HepG2 (cell line): ENCODE measurements at regions not wholly inside any gene's neighbourhood (a gene's known extent, or its start where the extent isn't known, plus 50 kb on each side); places are given as distances from the start of the nearest gene placed in this dataset.

Source experiments
- BCL3 ChIP-seq: sonication (generic); formaldehyde crosslinking; IDR thresholded peaks from 2 replicates; pipeline ENCODE4 v1.5.1; 2020; ENCODE audit warnings: mild to moderate bottlenecking, missing genetic modification reagents, moderate library complexity
- CHD2 ChIP-seq: IDR thresholded peaks from 2 replicates; pipeline ENCODE4 v1.6.1; 2011; ENCODE audit warnings: low read depth, low read length, improper control_type of control experiment
- DNMT1 ChIP-seq: sonication (generic); formaldehyde crosslinking; IDR thresholded peaks from 2 replicates; pipeline ENCODE4 v1.5.1; 2020; ENCODE audit warnings: mild to moderate bottlenecking, missing genetic modification reagents
- ELF3 ChIP-seq: IDR thresholded peaks from 2 replicates; pipeline ENCODE4 v1.6.1; 2016; ENCODE audit warnings: missing genetic modification reagents, missing compliant biosample characterization
- FOXM1 ChIP-seq: sonication (generic); formaldehyde crosslinking; IDR thresholded peaks from 2 replicates; pipeline ENCODE4 v1.5.0; 2020; ENCODE audit warnings: missing genetic modification reagents
- FOXO1 ChIP-seq: sonication (generic); formaldehyde crosslinking; IDR thresholded peaks from 2 replicates; pipeline ENCODE4 v1.4.0; 2020; ENCODE audit warnings: missing genetic modification reagents
- HCFC1 ChIP-seq: fragments of 150-350 bp; IDR thresholded peaks from 2 replicates; pipeline ENCODE4 v1.6.1; 2014; ENCODE audit warnings: low read depth, low read length
- ISL2 ChIP-seq: sonication (generic); formaldehyde crosslinking; IDR thresholded peaks from 2 replicates; pipeline ENCODE4 v1.5.0; 2020; ENCODE audit warnings: missing genetic modification reagents
- KMT2B ChIP-seq: IDR thresholded peaks from 2 replicates; pipeline ENCODE4 v1.6.1; 2016; ENCODE audit warnings: missing genetic modification reagents, missing compliant biosample characterization
- NFE2 ChIP-seq: sonication (generic); formaldehyde crosslinking; IDR thresholded peaks from 2 replicates; pipeline ENCODE4 v1.4.0; 2020; ENCODE audit warnings: missing genetic modification reagents
- NFE2L2 ChIP-seq: fragments of 150-350 bp; IDR thresholded peaks from 2 replicates; pipeline ENCODE4 v1.6.1; 2014; ENCODE audit warnings: low read length
- NPAS2 ChIP-seq: sonication (generic); formaldehyde crosslinking; IDR thresholded peaks from 2 replicates; pipeline ENCODE4 v1.8.0; 2022; ENCODE audit warnings: mild to moderate bottlenecking, missing genetic modification reagents, borderline replicate concordance
- PAWR ChIP-seq: sonication (generic); formaldehyde crosslinking; IDR thresholded peaks from 2 replicates; pipeline ENCODE4 v1.4.0; 2020; ENCODE audit warnings: missing genetic modification reagents, mild to moderate bottlenecking, borderline replicate concordance
- POLR2G ChIP-seq: fragments of 200-400 bp; formaldehyde crosslinking; IDR thresholded peaks from 2 replicates; pipeline ENCODE4 v1.6.1; 2018; ENCODE audit warnings: mild to moderate bottlenecking, low read depth, low read length, moderate library complexity
- RELA ChIP-seq: sonication (generic); formaldehyde crosslinking; IDR thresholded peaks from 2 replicates; pipeline ENCODE4 v1.4.0; 2020; ENCODE audit warnings: missing genetic modification reagents
- RFX1 ChIP-seq: fragments of 450-650 bp; IDR thresholded peaks from 2 replicates; pipeline ENCODE4 v1.6.1; 2017
- SIX4 ChIP-seq: sonication (generic); formaldehyde crosslinking; IDR thresholded peaks from 2 replicates; pipeline ENCODE4 v1.4.0; 2020; ENCODE audit warnings: missing genetic modification reagents
- SMARCE1 ChIP-seq: fragments of 450-650 bp; IDR thresholded peaks from 2 replicates; pipeline ENCODE4 v1.6.1; 2017; ENCODE audit warnings: borderline replicate concordance
- TEAD3 ChIP-seq: optimal IDR thresholded peaks from 2 replicates; pipeline ENCODE3; 2016; ENCODE audit warnings: borderline replicate concordance
- TFDP2 ChIP-seq: sonication (generic); formaldehyde crosslinking; IDR thresholded peaks from 2 replicates; pipeline ENCODE4 v1.4.0; 2020; ENCODE audit warnings: missing genetic modification reagents
- ZFX ChIP-seq: sonication (generic); formaldehyde crosslinking; IDR thresholded peaks from 2 replicates; pipeline ENCODE4 v1.4.0; 2020; ENCODE audit warnings: mild to moderate bottlenecking, low read depth, missing genetic modification reagents, moderate library complexity
- ZNF205 ChIP-seq: IDR thresholded peaks from 2 replicates; pipeline ENCODE4 v1.6.1; 2018; ENCODE audit warnings: missing biosample characterization, missing genetic modification reagents
- ZNF263 ChIP-seq: sonication (generic); formaldehyde crosslinking; IDR thresholded peaks from 2 replicates; pipeline ENCODE4 v1.4.0; 2020; ENCODE audit warnings: missing genetic modification reagents
- ZNF292 ChIP-seq: sonication (generic); formaldehyde crosslinking; IDR thresholded peaks from 2 replicates; pipeline ENCODE4 v1.8.1; 2022; ENCODE audit warnings: mild to moderate bottlenecking, low read depth, missing genetic modification reagents, borderline replicate concordance
- ZNF34 ChIP-seq: sonication (generic); formaldehyde crosslinking; IDR thresholded peaks from 2 replicates; pipeline ENCODE4 v1.4.0; 2020; ENCODE audit warnings: mild to moderate bottlenecking, missing genetic modification reagents, borderline replicate concordance
- ZNF430 ChIP-seq: sonication (generic); formaldehyde crosslinking; IDR thresholded peaks from 2 replicates; pipeline ENCODE4 v1.9.0; 2021; ENCODE audit warnings: mild to moderate bottlenecking, missing genetic modification reagents
- ZNF431 ChIP-seq: sonication (generic); formaldehyde crosslinking; IDR thresholded peaks from 2 replicates; pipeline ENCODE4 v1.9.0; 2022; ENCODE audit warnings: missing genetic modification reagents, low read depth, mild to moderate bottlenecking, borderline replicate concordance
- ZNF510 ChIP-seq: sonication (generic); formaldehyde crosslinking; IDR thresholded peaks from 2 replicates; pipeline ENCODE4 v1.4.0; 2020; ENCODE audit warnings: low read depth, mild to moderate bottlenecking, missing genetic modification reagents
- ZNF644 ChIP-seq: IDR thresholded peaks from 2 replicates; pipeline ENCODE4 v1.6.1; 2016; ENCODE audit warnings: low read depth
- ZNF703 ChIP-seq: sonication (generic); formaldehyde crosslinking; IDR thresholded peaks from 2 replicates; pipeline ENCODE4 v1.5.1; 2020; ENCODE audit warnings: missing genetic modification reagents, mild to moderate bottlenecking, moderate library complexity, borderline replicate concordance
- ZNF704 ChIP-seq: sonication (generic); formaldehyde crosslinking; IDR thresholded peaks from 2 replicates; pipeline ENCODE4 v1.8.1; 2023; ENCODE audit warnings: mild to moderate bottlenecking, inconsistent platforms, moderate library complexity, missing genetic modification reagents, borderline replicate concordance

GRCh38 chr9:91060520-91061343 is 259.1 kb downstream of the SYK start (continued):
- TF ChIP-seq ZNF263 (CRISPR knock-in tag) (no peak), KMT2B (no peak), BCL3 (CRISPR knock-in tag) (no peak), RELA (CRISPR knock-in tag) (no peak), ZNF644 (CRISPR knock-in tag) (peak; percentile 68), ZNF510 (no peak), TEAD3 (CRISPR knock-in tag) (no peak), ZNF430 (0 out of 2 replicates have a peak, but pooled peaks have one; percentile 40), FOXM1 (CRISPR knock-in tag) (no peak), SMARCE1 (no peak), PAWR (CRISPR knock-in tag) (no peak), ELF3 (CRISPR knock-in tag) (peak; percentile 82), TFDP2 (CRISPR knock-in tag) (no peak), ZNF205 (CRISPR knock-in tag) (no peak), POLR2G (no peak), DNMT1 (CRISPR knock-in tag) (no peak), ZNF431 (CRISPR knock-in tag) (no peak), RFX1 (no peak), NFE2L2 (no peak), ZNF292 (peak; percentile 79; the same call in 1 of the 2 replicates), NPAS2 (no peak), HCFC1 (no peak), ZFX (peak; percentile 34; the same call in 1 of the 2 replicates), ZNF34 (CRISPR knock-in tag) (no peak; the same call in 1 of the 2 replicates), ISL2 (CRISPR knock-in tag) (peak; percentile 30; the same call in 1 of the 2 replicates), SIX4 (CRISPR knock-in tag) (peak; percentile 98), NFE2 (CRISPR knock-in tag) (no peak), CHD2 (no peak), FOXO1 (CRISPR knock-in tag) (peak; percentile 42; the same call in 1 of the 2 replicates), ZNF704 (no peak), ZNF703 (CRISPR knock-in tag) (no peak)
